ENCODE measurements at regions not wholly inside any gene's neighbourhood (a gene's known extent, or its start where the extent isn't known, plus 50 kb on each side); places are given as distances from the start of the nearest gene placed in this dataset.

DNA sequence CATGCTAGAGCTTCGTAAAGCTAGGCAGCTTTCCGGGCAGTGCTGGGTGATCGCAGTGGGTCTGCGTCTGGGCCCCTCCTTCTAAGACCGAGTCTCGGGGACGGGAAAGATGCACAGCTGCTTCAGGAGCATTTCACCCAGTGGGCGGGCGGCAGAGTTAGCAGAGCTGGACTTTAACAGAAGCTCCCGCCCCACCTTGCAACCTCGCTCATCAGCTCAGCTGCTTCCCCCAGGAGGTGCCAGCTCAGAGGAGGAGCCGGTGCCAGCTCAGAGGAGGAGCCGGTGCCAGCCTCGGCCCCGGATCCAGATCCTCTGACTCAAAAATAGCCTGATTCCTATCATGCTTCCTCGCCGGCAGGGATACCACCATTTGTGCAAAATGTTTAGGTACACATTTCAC lies 94.5 kb upstream of the RPS6KA2 start:
- TF ChIP-seq, protein P1, sequence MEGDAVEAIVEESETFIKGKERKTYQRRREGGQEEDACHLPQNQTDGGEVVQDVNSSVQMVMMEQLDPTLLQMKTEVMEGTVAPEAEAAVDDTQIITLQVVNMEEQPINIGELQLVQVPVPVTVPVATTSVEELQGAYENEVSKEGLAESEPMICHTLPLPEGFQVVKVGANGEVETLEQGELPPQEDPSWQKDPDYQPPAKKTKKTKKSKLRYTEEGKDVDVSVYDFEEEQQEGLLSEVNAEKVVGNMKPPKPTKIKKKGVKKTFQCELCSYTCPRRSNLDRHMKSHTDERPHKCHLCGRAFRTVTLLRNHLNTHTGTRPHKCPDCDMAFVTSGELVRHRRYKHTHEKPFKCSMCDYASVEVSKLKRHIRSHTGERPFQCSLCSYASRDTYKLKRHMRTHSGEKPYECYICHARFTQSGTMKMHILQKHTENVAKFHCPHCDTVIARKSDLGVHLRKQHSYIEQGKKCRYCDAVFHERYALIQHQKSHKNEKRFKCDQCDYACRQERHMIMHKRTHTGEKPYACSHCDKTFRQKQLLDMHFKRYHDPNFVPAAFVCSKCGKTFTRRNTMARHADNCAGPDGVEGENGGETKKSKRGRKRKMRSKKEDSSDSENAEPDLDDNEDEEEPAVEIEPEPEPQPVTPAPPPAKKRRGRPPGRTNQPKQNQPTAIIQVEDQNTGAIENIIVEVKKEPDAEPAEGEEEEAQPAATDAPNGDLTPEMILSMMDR (IDR thresholded peaks at IDR 0.05), result no peak
- TF ChIP-seq POLR2AphosphoS5 (IDR thresholded peaks at IDR 0.05), result no peak
- no peak for TF ChIP-seq POLR2A (IDR thresholded peaks at IDR 0.05)
- TF ChIP-seq EP300 (IDR thresholded peaks at IDR 0.05), result no peak
